Natural killer cell (primary cell): ENCODE measurements at regions not wholly inside any gene's neighbourhood (a gene's known extent, or its start where the extent isn't known, plus 50 kb on each side); places are given as distances from the start of the nearest gene placed in this dataset.

Experiments
- ATAC-seq, 3 donors: fragments of 150-1000 bp in 2 of 3; fragments of 200-7000 bp in 1 of 3; cut with Tn5 transposase; 1 replicate in 1 of 3; 2 replicates in 2 of 3; pipeline ENCODE4 v1.10.0; 2021; ENCODE audit warnings: mild to moderate bottlenecking in 2 of 3, moderate library complexity in 2 of 3
- DNase-seq, 2 donors: peaks; one replicate each; pipeline versions ENCODE4 v3.0.0 to v3.0.0-alpha.2; 2013 to 2021; ENCODE audit warnings: mixed read lengths in 1 of 2
- H3K27ac ChIP-seq: one replicate; pipeline ENCODE4 v1.5.1; 2013; ENCODE audit warnings: mild to moderate bottlenecking, low read length
- H3K27me3 ChIP-seq: one replicate; pipeline ENCODE4 v1.6.1; 2013; ENCODE audit warnings: low read length; ENCODE audit not compliant: control insufficient read depth, insufficient read depth
- H3K36me3 ChIP-seq: one replicate; pipeline ENCODE4 v1.6.1; 2013; ENCODE audit warnings: low read length; ENCODE audit not compliant: control insufficient read depth, insufficient read depth
- H3K4me1 ChIP-seq: one replicate; pipeline ENCODE4 v1.6.1; 2013; ENCODE audit warnings: low read length; ENCODE audit not compliant: control insufficient read depth, insufficient read depth
- H3K4me3 ChIP-seq: one replicate; pipeline ENCODE4 v1.5.1; 2013; ENCODE audit warnings: low read length
- H3K9me3 ChIP-seq: one replicate; pipeline ENCODE4 v1.6.1; 2013; ENCODE audit warnings: low read length; ENCODE audit not compliant: control insufficient read depth, insufficient read depth
- H3K27ac Mint-ChIP-seq, 2 donors: one replicate each; pipeline ENCODE4 v1.8.0; 2022; ENCODE audit warnings: mild to moderate bottlenecking in 2 of 2, mixed read lengths in 2 of 2, moderate library complexity in 1 of 2
- H3K27me3 Mint-ChIP-seq, 2 donors: one replicate each; pipeline ENCODE4 v1.8.0; 2022; ENCODE audit warnings: low read depth in 2 of 2, mixed read lengths in 2 of 2
- H3K36me3 Mint-ChIP-seq: one replicate; pipeline ENCODE4 v1.8.0; 2022; ENCODE audit warnings: mixed read lengths
- H3K4me1 Mint-ChIP-seq, 2 donors: one replicate each; pipeline ENCODE4 v1.8.0; 2022; ENCODE audit warnings: mixed read lengths in 2 of 2
- H3K4me3 Mint-ChIP-seq: one replicate; pipeline ENCODE4 v1.8.0; 2022; ENCODE audit warnings: mild to moderate bottlenecking, moderate library complexity, mixed read lengths
- H3K9me3 Mint-ChIP-seq, 2 donors: one replicate each; pipeline ENCODE4 v1.8.0; 2022; ENCODE audit warnings: mixed read lengths in 2 of 2
- CTCF ChIP-seq: fragments of 200-600 bp; IDR thresholded peaks from one replicate; pipeline ENCODE4 v1.8.0; 2022; ENCODE audit warnings: antibody characterized with exemption
- WGBS: methylation state at CpG from one replicate; pipeline ENCODE4 v1.1.7; 2013; ENCODE audit warnings: missing lambda C conversion rate; ENCODE audit not compliant: insufficient coverage; 5-methylcytosine and 5-hydroxymethylcytosine counted together
- intact Hi-C: fragments of 100-400 bp; cut with micrococcal nuclease; formaldehyde crosslinking; loops from one replicate; pipeline ENCODE4 v1.14.2; 2022

DNA sequence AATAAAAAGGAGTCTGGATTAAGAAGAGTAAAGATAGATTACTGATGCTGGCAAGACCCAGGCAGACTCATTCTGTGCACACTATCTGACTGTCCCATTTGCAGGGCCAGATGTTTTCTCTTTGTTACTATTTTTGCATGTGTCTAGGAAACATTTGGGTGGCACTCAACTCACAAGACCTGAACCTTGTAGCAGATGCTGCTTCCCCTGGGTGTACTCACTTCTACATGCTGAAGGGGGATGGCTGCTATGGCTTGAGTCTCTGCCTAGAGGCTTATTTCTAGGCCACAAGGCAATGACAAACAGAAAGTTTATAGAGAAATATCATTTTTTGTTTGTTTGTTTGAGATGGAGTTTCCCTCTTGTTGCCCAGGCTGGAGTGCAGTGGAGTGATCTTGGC, 351.4 kb downstream of the FOXA2 start:
- Mint-ChIP-seq H3K36me3 (no peaks in the 10 kb centered on the region), H3K27me3 (no peaks in the 10 kb centered on the region), H3K4me1 (no peaks in the 10 kb centered on the region), H3K27ac (no peak overlapping the region), H3K4me3 (no peak overlapping the region), H3K9me3 (peaks cover 1 to 2% of the 10 kb centered on the region in 2 donors)
- Histone ChIP-seq H3K4me3 (no peak overlapping the region), H3K4me1 (no peaks in the 10 kb centered on the region), H3K27ac (no peak overlapping the region), H3K36me3 (no peaks in the 10 kb centered on the region), H3K27me3 (no peaks in the 10 kb centered on the region), H3K9me3 (no peaks in the 10 kb centered on the region)
- DNase-seq = no peak
- ATAC-seq = no peak
- no peak for TF ChIP-seq CTCF
- intact Hi-C loops = no loop called here

DNA sequence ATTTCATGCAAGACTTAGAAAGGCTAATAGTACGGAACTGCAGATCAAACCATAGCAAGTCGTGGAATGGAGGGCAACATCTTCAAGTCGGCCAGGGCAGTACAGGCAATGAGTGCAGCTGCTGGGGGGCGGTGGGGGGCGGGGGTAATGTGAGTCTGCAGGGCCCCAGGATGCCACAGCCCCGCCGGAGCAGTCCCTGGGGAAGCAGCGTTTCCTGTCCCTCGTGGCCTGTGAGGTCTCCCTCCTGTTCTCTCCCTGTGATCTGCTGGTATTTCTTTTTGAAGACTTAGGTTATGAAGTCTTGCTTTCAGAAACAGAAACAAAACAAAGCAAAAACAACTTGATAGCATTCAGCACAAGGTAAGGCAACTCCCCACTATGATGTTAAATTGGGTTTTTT, 351.9 kb downstream of the FOXA2 start:
- Histone ChIP-seq H3K36me3 (no peaks in the 10 kb centered on the region), H3K9me3 (no peaks in the 10 kb centered on the region), H3K4me3 (no peak overlapping the region), H3K4me1 (no peaks in the 10 kb centered on the region), H3K27me3 (no peaks in the 10 kb centered on the region), H3K27ac (no peak overlapping the region)
- H3K27ac Mint-ChIP-seq = no peak overlapping the region
- DNase-seq (no peak), ATAC-seq (no peak)
- H3K27me3 Mint-ChIP-seq = no peaks in the 10 kb centered on the region
- no peak for TF ChIP-seq CTCF
- no peak overlapping the region for H3K4me3 Mint-ChIP-seq
- intact Hi-C loops = no loop called here
- H3K36me3 Mint-ChIP-seq = no peaks in the 10 kb centered on the region
- no peaks in the 10 kb centered on the region for H3K4me1 Mint-ChIP-seq
- H3K9me3 Mint-ChIP-seq = peaks cover 0 to 2% of the 10 kb centered on the region in 2 donors
- WGBS = 28% methylated on average over 9 of the region's 9 CpGs

GRCh38 chr20:22226849-22227700, 357.3 kb downstream of the FOXA2 start:
- no peak for TF ChIP-seq CTCF
- no peaks in the 10 kb centered on the region for H3K27me3 ChIP-seq
- H3K4me1 ChIP-seq = no peaks in the 10 kb centered on the region
- intact Hi-C loops = no loop called here
- no peaks in the 10 kb centered on the region for H3K36me3 Mint-ChIP-seq
- 83% methylated on average over 7 of the region's 7 CpGs for whole genome bisulfite sequencing
- DNase-seq (no peak), ATAC-seq (no peak)
- no peaks in the 10 kb centered on the region for H3K4me1 Mint-ChIP-seq
- H3K27ac Mint-ChIP-seq = no peak overlapping the region
- H3K4me3 Mint-ChIP-seq = no peak overlapping the region
- no peak overlapping the region for H3K4me3 ChIP-seq
- H3K36me3 ChIP-seq = no peaks in the 10 kb centered on the region
- no peaks in the 10 kb centered on the region for H3K27me3 Mint-ChIP-seq
- no peak overlapping the region for H3K27ac ChIP-seq
- H3K9me3 ChIP-seq = no peaks in the 10 kb centered on the region
- H3K9me3 Mint-ChIP-seq = peaks cover 0 to 6% of the 10 kb centered on the region in 2 donors

DNA sequence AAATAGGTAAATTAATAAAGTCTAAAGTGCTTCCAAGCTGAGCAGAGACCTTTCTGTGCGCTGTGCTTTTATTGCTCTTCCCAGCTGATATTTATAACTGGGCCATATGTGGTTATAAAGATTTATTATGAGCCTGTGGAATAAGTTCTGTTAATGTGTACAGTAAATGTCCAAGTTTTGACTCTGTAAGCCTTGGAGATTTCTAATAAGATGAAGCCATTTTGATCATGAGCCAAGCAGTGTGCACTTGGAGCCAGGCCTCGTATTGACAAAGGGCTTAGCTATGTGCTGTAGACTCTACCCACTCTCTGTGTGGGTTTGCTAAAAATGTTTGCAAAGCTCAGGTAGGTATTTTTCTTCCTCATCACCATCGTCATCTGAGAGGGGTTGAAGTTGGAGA, 361.1 kb downstream of the FOXA2 start:
- no peaks in the 10 kb centered on the region for H3K36me3 Mint-ChIP-seq
- 91% methylated on average over 1 of the region's 3 CpGs for WGBS
- Histone ChIP-seq H3K9me3 (no peaks in the 10 kb centered on the region), H3K27me3 (no peaks in the 10 kb centered on the region), H3K36me3 (no peaks in the 10 kb centered on the region), H3K27ac (no peak overlapping the region), H3K4me3 (no peak overlapping the region), H3K4me1 (no peaks in the 10 kb centered on the region)
- no peak for ATAC-seq
- H3K4me3 Mint-ChIP-seq = no peak overlapping the region
- no peak for DNase-seq
- no peaks in the 10 kb centered on the region for H3K27me3 Mint-ChIP-seq
- H3K27ac Mint-ChIP-seq = no peak overlapping the region
- TF ChIP-seq CTCF = no peak
- H3K4me1 Mint-ChIP-seq = no peaks in the 10 kb centered on the region
- H3K9me3 Mint-ChIP-seq = peaks cover 0 to 6% of the 10 kb centered on the region in 2 donors
- intact Hi-C loops = no loop called here
